Parathyroid adenoma (tissue), 2 donors: ENCODE measurements at regions not wholly inside any gene's neighbourhood (a gene's known extent, or its start where the extent isn't known, plus 50 kb on each side); places are given as distances from the start of the nearest gene placed in this dataset.
"Not testable (repeated sequence)": the region's sequence is repeated elsewhere in the genome, so short reads cannot be mapped to it uniquely, and the experiment has no call there.

Source experiments
- H2AFZ ChIP-seq: fragments of 300-600 bp; sonication (generic); one replicate; pipeline ENCODE4 v1.7.0; 2017; ENCODE audit warnings: antibody characterized with exemption, mild to moderate bottlenecking
- H3K27ac ChIP-seq: fragments of 300-600 bp; sonication (generic); one replicate; pipeline ENCODE4 v1.7.0; 2017
- H3K27me3 ChIP-seq: fragments of 300-600 bp; sonication (generic); one replicate; pipeline ENCODE4 v1.7.0; 2017; ENCODE audit warnings: low read length; ENCODE audit not compliant: control insufficient read depth, insufficient read depth
- H3K36me3 ChIP-seq: fragments of 300-600 bp; sonication (generic); one replicate; pipeline ENCODE4 v1.7.0; 2017; ENCODE audit warnings: low read length; ENCODE audit not compliant: control insufficient read depth, insufficient read depth
- H3K4me1 ChIP-seq: fragments of 300-600 bp; sonication (generic); one replicate; pipeline ENCODE4 v1.7.0; 2017; ENCODE audit warnings: control low read depth
- H3K4me2 ChIP-seq: fragments of 300-600 bp; sonication (generic); one replicate; pipeline ENCODE4 v1.7.0; 2017; ENCODE audit warnings: low read length
- H3K4me3 ChIP-seq: fragments of 300-600 bp; sonication (generic); one replicate; pipeline ENCODE4 v1.7.0; 2017; ENCODE audit warnings: low read depth, low read length
- H3K79me2 ChIP-seq: fragments of 300-600 bp; sonication (generic); one replicate; pipeline ENCODE4 v1.7.0; 2017; ENCODE audit warnings: control low read depth
- H3K9ac ChIP-seq: fragments of 300-600 bp; sonication (generic); one replicate; pipeline ENCODE4 v1.7.0; 2017; ENCODE audit warnings: mild to moderate bottlenecking
- H3K9me3 ChIP-seq: fragments of 300-600 bp; sonication (generic); one replicate; pipeline ENCODE4 v1.7.0; 2017; ENCODE audit warnings: low read length; ENCODE audit not compliant: control insufficient read depth
- CTCF ChIP-seq: fragments of 300-600 bp; sonication (generic); IDR thresholded peaks from one replicate; pipeline ENCODE4 v1.7.0; 2017; ENCODE audit warnings: antibody characterized with exemption, mild to moderate bottlenecking
- donor health status: primary hyperparathyroidism.

- Histone ChIP-seq H3K4me1 (no peaks in the 10 kb centered on the region), H3K27ac (no peak overlapping the region), H3K4me2 (no peak overlapping the region), H3K27me3 (no peaks in the 10 kb centered on the region), H3K79me2 (no peaks in the 10 kb centered on the region), H3K4me3 (no peak overlapping the region), H3K36me3 (no peaks in the 10 kb centered on the region), H3K9me3 (no peaks in the 10 kb centered on the region), H2AFZ (no peak overlapping the region), H3K9ac (no peak overlapping the region)
- TF ChIP-seq CTCF: no peak
Observed at GRCh38 chr18:47370052-47370451, 118.6 kb upstream of the SKOR2 start.

- not testable (repeated sequence) for H3K27ac ChIP-seq, H3K4me3 ChIP-seq, H3K9me3 ChIP-seq, H3K4me2 ChIP-seq, H3K27me3 ChIP-seq, H2AFZ ChIP-seq, H3K9ac ChIP-seq, H3K36me3 ChIP-seq, H3K79me2 ChIP-seq, H3K4me1 ChIP-seq
Observed at GRCh38 chr18:47354061-47354460, 102.6 kb upstream of the SKOR2 start.

GRCh38 chr18:47346016-47346415 is 94.6 kb upstream of the SKOR2 start:
- Histone ChIP-seq H3K79me2 (no peaks in the 10 kb centered on the region), H3K4me1 (no peaks in the 10 kb centered on the region), H3K4me2 (no peak overlapping the region), H3K9ac (no peak overlapping the region), H2AFZ (no peak overlapping the region), H3K4me3 (no peak overlapping the region), H3K9me3 (no peaks in the 10 kb centered on the region), H3K27ac (no peak overlapping the region), H3K36me3 (no peaks in the 10 kb centered on the region), H3K27me3 (no peaks in the 10 kb centered on the region)
- TF ChIP-seq CTCF: no peak

GRCh38 chr18:47345291-47345690 is 93.8 kb upstream of the SKOR2 start:
- Histone ChIP-seq H3K4me2 (no peak overlapping the region), H3K9ac (no peak overlapping the region), H3K27ac (no peak overlapping the region), H3K36me3 (no peaks in the 10 kb centered on the region), H2AFZ (no peak overlapping the region), H3K9me3 (no peaks in the 10 kb centered on the region), H3K4me1 (no peaks in the 10 kb centered on the region), H3K79me2 (no peaks in the 10 kb centered on the region), H3K27me3 (no peaks in the 10 kb centered on the region), H3K4me3 (no peak overlapping the region)
- TF ChIP-seq CTCF: no peak

GRCh38 chr18:47343291-47343690 is 91.8 kb upstream of the SKOR2 start:
- no peak for TF ChIP-seq CTCF
- H3K79me2 ChIP-seq: no peaks in the 10 kb centered on the region

More at GRCh38 chr18:47343291-47343690, 91.8 kb upstream of the SKOR2 start:
- H3K36me3 ChIP-seq: no peaks in the 10 kb centered on the region
- H3K4me3 ChIP-seq: no peak overlapping the region
- H3K9ac ChIP-seq: no peak overlapping the region
- no peak overlapping the region for H3K27ac ChIP-seq
- H3K27me3 ChIP-seq: no peaks in the 10 kb centered on the region
- no peaks in the 10 kb centered on the region for H3K4me1 ChIP-seq
- no peak overlapping the region for H2AFZ ChIP-seq
- no peaks in the 10 kb centered on the region for H3K9me3 ChIP-seq
- H3K4me2 ChIP-seq: no peak overlapping the region
